ENCODE measurements at regions not wholly inside any gene's neighbourhood (a gene's known extent, or its start where the extent isn't known, plus 50 kb on each side); places are given as distances from the start of the nearest gene placed in this dataset.

DNA sequence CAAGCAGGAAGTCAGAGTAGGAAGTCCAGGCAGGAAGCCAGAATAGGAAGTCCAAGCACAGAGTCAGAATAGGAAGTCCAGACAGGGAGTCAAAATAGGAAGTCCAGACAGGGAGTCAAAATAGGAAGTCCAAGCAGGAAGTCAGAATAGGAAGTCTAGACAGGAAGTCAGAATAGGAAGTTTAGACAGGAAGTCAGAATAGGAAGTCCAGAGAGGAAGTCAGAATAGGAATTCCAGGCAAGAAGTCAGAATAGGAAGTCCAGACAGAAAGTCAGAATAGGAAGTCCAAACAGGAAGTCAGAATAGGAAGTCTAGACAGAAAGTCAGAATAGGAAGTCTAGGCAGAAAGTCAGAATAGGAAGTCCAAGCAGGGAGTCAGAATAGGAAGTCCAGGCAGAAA lies 105.3 kb upstream of the C16orf82 start:
- Histone ChIP-seq H3K79me2 (ENCODE audit: insufficient read depth, low read length) (no peaks in the 10 kb centered on the region), H3K4me1 (ENCODE audit: control insufficient read depth in 1 of 2, insufficient read depth in 2 of 2, low read length in 2 of 2) (no peaks in the 10 kb centered on the region), H2AFZ (ENCODE audit: low read depth, low read length, poor library complexity, severe bottlenecking) (no peak overlapping the region), H3K9me2 (ENCODE audit: insufficient read depth) (no peaks in the 10 kb centered on the region), H3K27me3 (ENCODE audit: insufficient read depth, low read length) (peaks cover 35% of the 10 kb centered on the region), H3K4me3 (replicated peaks in 1 of 2; ENCODE audit: low read depth in 1 of 2, low read length in 2 of 2) (no peak overlapping the region), H3K9me3 (ENCODE audit: control insufficient read depth in 1 of 2, insufficient read depth in 1 of 2, low read depth in 1 of 2, low read length in 2 of 2) (no peaks in the 10 kb centered on the region), H3K9ac (ENCODE audit: low read length) (no peak overlapping the region), H3K4me2 (ENCODE audit: low read length) (no peak overlapping the region), H3K27ac (ENCODE audit: low read depth, low read length) (no peak overlapping the region), H4K20me1 (ENCODE audit: insufficient read depth) (no peaks in the 10 kb centered on the region), H3K36me3 (ENCODE audit: control insufficient read depth in 1 of 2, insufficient read depth in 2 of 2, low read length in 2 of 2) (no peaks in the 10 kb centered on the region)
- ATAC-seq (no peak), DNase-seq (ENCODE audit: low read depth, low spot score) (no peak)
- POLR2A ChIA-PET: no interaction called here
- no TSS peak for BruUV-seq (replicated peaks)
- CTCF ChIA-PET: no interaction called here
- intact Hi-C loops (cut with micrococcal nuclease): no loop called here
- TF ChIP-seq ZFX (IDR thresholded peaks at IDR 0.05) (no peak), EZH2 (IDR thresholded peaks at IDR 0.05) (no peak), EGR1 (IDR thresholded peaks at IDR 0.05; ENCODE audit: low read depth) (no peak), POLR2A (IDR thresholded peaks at IDR 0.05; ENCODE audit: borderline replicate concordance, extremely low read depth, insufficient read depth, insufficient read length) (no peak), YY1 (IDR thresholded peaks at IDR 0.05; ENCODE audit: extremely low read depth, insufficient replicate concordance, low read depth, low read length) (no peak), CEBPB (IDR thresholded peaks at IDR 0.05; ENCODE audit: low read depth) (no peak), SIN3A (IDR thresholded peaks at IDR 0.05; ENCODE audit: low read depth) (no peak), ZBTB33 (IDR thresholded peaks at IDR 0.05; ENCODE audit: extremely low read depth, insufficient replicate concordance, low read length) (no peak)
- TF ChIP-seq, protein P1, sequence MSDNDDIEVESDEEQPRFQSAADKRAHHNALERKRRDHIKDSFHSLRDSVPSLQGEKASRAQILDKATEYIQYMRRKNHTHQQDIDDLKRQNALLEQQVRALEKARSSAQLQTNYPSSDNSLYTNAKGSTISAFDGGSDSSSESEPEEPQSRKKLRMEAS (IDR thresholded peaks at IDR 0.05): no peak
- RAD21 ChIA-PET (ENCODE audit: low non-redundant PET in 1 of 2, low total read pairs in 2 of 2, uncharacterized antibody in 2 of 2, unreplicated experiment in 2 of 2): no interaction called here

DNA sequence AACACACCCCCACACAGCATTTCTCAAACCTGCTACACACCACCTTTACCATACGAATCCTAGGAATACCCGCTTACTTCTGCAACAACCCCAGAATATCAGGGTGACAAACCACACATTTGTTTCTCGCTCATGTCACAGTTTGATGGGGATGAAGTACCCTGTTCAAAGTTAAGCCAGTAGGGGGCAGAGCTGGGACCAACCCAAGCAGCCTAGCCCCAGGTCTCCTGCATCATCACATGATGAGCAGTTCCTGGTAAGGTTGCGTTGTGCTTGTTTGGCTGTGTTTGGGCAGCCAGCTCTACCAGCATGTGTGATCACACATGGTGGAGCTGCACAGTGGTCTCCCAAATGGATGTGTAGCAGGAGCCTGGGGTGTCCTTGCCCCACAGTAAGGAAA lies 103.6 kb upstream of the C16orf82 start:
- Histone ChIP-seq H3K36me3 (ENCODE audit: control insufficient read depth in 1 of 2, insufficient read depth in 2 of 2, low read length in 2 of 2) (no peaks in the 10 kb centered on the region), H2AFZ (ENCODE audit: low read depth, low read length, poor library complexity, severe bottlenecking) (no peak overlapping the region), H3K4me2 (ENCODE audit: low read length) (no peak overlapping the region), H3K9me3 (ENCODE audit: control insufficient read depth in 1 of 2, insufficient read depth in 1 of 2, low read depth in 1 of 2, low read length in 2 of 2) (no peaks in the 10 kb centered on the region), H3K79me2 (ENCODE audit: insufficient read depth, low read length) (no peaks in the 10 kb centered on the region), H3K4me1 (ENCODE audit: control insufficient read depth in 1 of 2, insufficient read depth in 2 of 2, low read length in 2 of 2) (no peaks in the 10 kb centered on the region), H3K27ac (ENCODE audit: low read depth, low read length) (no peak overlapping the region), H3K9me2 (ENCODE audit: insufficient read depth) (no peaks in the 10 kb centered on the region), H3K27me3 (ENCODE audit: insufficient read depth, low read length) (peaks cover 33% of the 10 kb centered on the region), H3K9ac (ENCODE audit: low read length) (no peak overlapping the region), H3K4me3 (replicated peaks in 1 of 2; ENCODE audit: low read depth in 1 of 2, low read length in 2 of 2) (no peak overlapping the region), H4K20me1 (ENCODE audit: insufficient read depth) (no peaks in the 10 kb centered on the region)
- POLR2A ChIA-PET: no interaction called here
- peak; percentile 8 for DNase-seq (ENCODE audit: low read depth, low spot score)
- peak; percentile 82 for ATAC-seq
- CTCF ChIA-PET: interaction anchor here (0.9 to 1.0 kb wide), 3 partner anchors 13 to 147 kb away, joined by 3 to 4 read pairs (median 4); no protein-coding TSS in a partner anchor
- BruUV-seq (replicated peaks): no TSS peak
- RAD21 ChIA-PET (ENCODE audit: low non-redundant PET in 1 of 2, low total read pairs in 2 of 2, uncharacterized antibody in 2 of 2, unreplicated experiment in 2 of 2): no interaction called here
- intact Hi-C loops (cut with micrococcal nuclease): loop anchor here (2.0 kb wide), 1 partner anchor 146 kb away; no protein-coding TSS in a partner anchor
- no peak for TF ChIP-seq ZBTB33 (IDR thresholded peaks at IDR 0.05; ENCODE audit: extremely low read depth, insufficient replicate concordance, low read length)
- no peak for TF ChIP-seq EZH2 (IDR thresholded peaks at IDR 0.05)
- TF ChIP-seq CTCF (IDR thresholded peaks at IDR 0.05 in 2 of 3, conservative IDR thresholded peaks at IDR 0.05 in 1 of 3; ENCODE audit: borderline replicate concordance in 1 of 3, insufficient read depth in 1 of 3, low read depth in 2 of 3, low read length in 2 of 3): peak; percentile 17 to 67 (median 53); a peak in 4 of 6 replicates
- no peak for TF ChIP-seq TCF7L2 (IDR thresholded peaks at IDR 0.05; ENCODE audit: borderline replicate concordance, extremely low read depth, insufficient read depth, insufficient read length)
- no peak for TF ChIP-seq ZNF274 (IDR thresholded peaks at IDR 0.05; ENCODE audit: low read depth, low read length)
- no peak for TF ChIP-seq ELF1 (IDR thresholded peaks at IDR 0.05; ENCODE audit: borderline replicate concordance, low read depth)
- no peak for TF ChIP-seq POLR2AphosphoS5 (IDR thresholded peaks at IDR 0.05; ENCODE audit: low read depth, low read length)
- TF ChIP-seq SIN3A (IDR thresholded peaks at IDR 0.05; ENCODE audit: low read depth): no peak
